GM23338 (cell line): ENCODE measurements at regions not wholly inside any gene's neighbourhood (a gene's known extent, or its start where the extent isn't known, plus 50 kb on each side); places are given as distances from the start of the nearest gene placed in this dataset.

ENCODE experiments used
- ATAC-seq: fragments of 200-7000 bp; cut with Tn5 transposase; 3 replicates; pipeline ENCODE4 v1.9.1; 2020
- DNase-seq: peaks from one replicate; pipeline ENCODE4 v3.0.0-alpha.2; 2015; ENCODE audit warnings: low spot score
- H2AFZ ChIP-seq: fragments of 200-600 bp; sonication (generic); 2 replicates; pipeline ENCODE4 v1.8.0; 2016; ENCODE audit warnings: antibody characterized with exemption, mild to moderate bottlenecking, moderate library complexity
- H3F3A ChIP-seq: fragments of 200-600 bp; sonication (generic); replicated peaks from 2 replicates; pipeline ENCODE4 v1.8.0; 2017; ENCODE audit warnings: antibody characterized with exemption, mixed run types, low read depth
- H3K27ac ChIP-seq: fragments of 200-600 bp; sonication (generic); 2 replicates; pipeline ENCODE4 v1.6.1; 2016; ENCODE audit warnings: low read depth
- H3K27me3 ChIP-seq: fragments of 200-600 bp; sonication (generic); 2 replicates; pipeline ENCODE4 v1.8.0; 2016; ENCODE audit warnings: mild to moderate bottlenecking, mixed run types, moderate library complexity; ENCODE audit not compliant: insufficient read depth
- H3K36me3 ChIP-seq: fragments of 200-600 bp; sonication (generic); 2 replicates; pipeline ENCODE4 v1.8.0; 2016; ENCODE audit warnings: mild to moderate bottlenecking; ENCODE audit not compliant: insufficient read depth
- H3K4me1 ChIP-seq: fragments of 200-600 bp; sonication (generic); 2 replicates; pipeline ENCODE4 v1.8.0; 2016; ENCODE audit warnings: mild to moderate bottlenecking, moderate library complexity; ENCODE audit not compliant: insufficient read depth
- H3K4me2 ChIP-seq: fragments of 200-600 bp; sonication (generic); 2 replicates; pipeline ENCODE4 v1.7.1; 2017; ENCODE audit warnings: mixed run types
- H3K4me3 ChIP-seq: fragments of 200-600 bp; sonication (generic); 2 replicates; pipeline ENCODE4 v1.6.1; 2016; ENCODE audit warnings: mixed run types
- H3K79me2 ChIP-seq: fragments of 200-600 bp; sonication (generic); replicated peaks from 2 replicates; pipeline ENCODE4 v1.8.0; 2017; ENCODE audit warnings: mild to moderate bottlenecking; ENCODE audit not compliant: insufficient read depth
- H3K9me2 ChIP-seq: fragments of 200-600 bp; sonication (generic); 2 replicates; pipeline ENCODE4 v1.8.0; 2017; ENCODE audit not compliant: insufficient read depth
- H4K20me1 ChIP-seq: fragments of 200-600 bp; sonication (generic); replicated peaks from 2 replicates; pipeline ENCODE4 v1.8.0; 2017; ENCODE audit warnings: mild to moderate bottlenecking; ENCODE audit not compliant: insufficient read depth
- H3K27ac Mint-ChIP-seq: 2 replicates; pipeline ENCODE4 v1.8.0; 2020; ENCODE audit warnings: inconsistent platforms, mild to moderate bottlenecking, moderate library complexity, mixed read lengths
- H3K27me3 Mint-ChIP-seq: 3 replicates; pipeline ENCODE4 v1.8.0; 2022; ENCODE audit warnings: low read depth, mild to moderate bottlenecking, moderate library complexity, mixed read lengths, inconsistent platforms; ENCODE audit not compliant: insufficient read depth, poor library complexity
- H3K36me3 Mint-ChIP-seq: 3 replicates; pipeline ENCODE4 v1.8.0; 2021; ENCODE audit warnings: low read depth, mild to moderate bottlenecking, inconsistent platforms, moderate library complexity, mixed read lengths
- H3K4me1 Mint-ChIP-seq: 3 replicates; pipeline ENCODE4 v1.8.0; 2020; ENCODE audit warnings: mild to moderate bottlenecking, inconsistent platforms, mixed read lengths
- H3K4me3 Mint-ChIP-seq: 3 replicates; pipeline ENCODE4 v1.8.0; 2021; ENCODE audit warnings: moderate library complexity, mild to moderate bottlenecking, inconsistent platforms, mixed read lengths
- H3K9me3 Mint-ChIP-seq: 3 replicates; pipeline ENCODE4 v1.8.0; 2020; ENCODE audit warnings: moderate library complexity, mild to moderate bottlenecking, inconsistent platforms, mixed read lengths
- CTCF ChIP-seq, 2 experiments: fragments of 200-600 bp in 1 of 2; sonication (generic) in 1 of 2; conservative IDR thresholded peaks; 2 replicates each; pipeline versions ENCODE4 v1.5.1 to v1.6.1; 2016 to 2017; ENCODE audit warnings: antibody characterized with exemption in 2 of 2, low read depth in 2 of 2, mild to moderate bottlenecking in 2 of 2, moderate library complexity in 1 of 2
- ETS1 ChIP-seq: IDR thresholded peaks from 2 replicates; pipeline ENCODE4 v1.6.1; 2016; ENCODE audit warnings: antibody characterized with exemption
- NANOG ChIP-seq: IDR thresholded peaks from 2 replicates; pipeline ENCODE4 v1.6.1; 2016; ENCODE audit warnings: antibody characterized with exemption, borderline replicate concordance
- POLR2AphosphoS5 ChIP-seq: IDR thresholded peaks from 2 replicates; pipeline ENCODE4 v1.6.1; 2016; ENCODE audit warnings: antibody characterized with exemption, low read depth
- REST ChIP-seq: IDR thresholded peaks from one replicate; pipeline ENCODE4 v1.6.1; 2018; ENCODE audit warnings: antibody characterized with exemption; ENCODE audit not compliant: unreplicated experiment
- ZNF114 ChIP-seq: fragments of 250-450 bp; sonication (Bioruptor Pico); IDR thresholded peaks from 2 replicates; pipeline ENCODE4 v1.5.0; 2020; ENCODE audit warnings: mild to moderate bottlenecking, moderate library complexity

- TF ChIP-seq ETS1 (no peak), ZNF114 (CRISPR knock-in tag) (no peak)
Observed at GRCh38 chr6:48922837-48923236, 540.2 kb downstream of the MMUT start (continued).

GRCh38 chr6:48919555-48919954 is 543.5 kb downstream of the MMUT start:
- peak; percentile 66 for ATAC-seq
- no peak overlapping the region for H3K4me3 ChIP-seq
- H3F3A ChIP-seq: no peaks in the 10 kb centered on the region
- peak overlapping the region; percentile 64; the same call in 1 of the 2 replicates for H2AFZ ChIP-seq
- Mint-ChIP-seq H3K27ac (no peak overlapping the region; the same call in 1 of the 2 replicates), H3K27me3 (no peaks in the 10 kb centered on the region), H3K36me3 (peaks cover 7% of the 10 kb centered on the region; the same call in 2 of the 3 replicates), H3K4me1 (peaks cover 23% of the 10 kb centered on the region), H3K9me3 (peaks cover 3% of the 10 kb centered on the region; the same call in 2 of the 3 replicates), H3K4me3 (no peak overlapping the region)
- peaks cover 21% of the 10 kb centered on the region for H3K4me1 ChIP-seq
- 0 out of 2 replicates have a peak, but pooled peaks cover 7% of the 10 kb centered on the region for H3K9me2 ChIP-seq
- peak; percentile 34 for DNase-seq
- peak overlapping the region; percentile 57; the same call in 1 of the 2 replicates for H3K27ac ChIP-seq
- no peaks in the 10 kb centered on the region for H3K36me3 ChIP-seq
- no peaks in the 10 kb centered on the region for H3K27me3 ChIP-seq
- no peaks in the 10 kb centered on the region for H3K79me2 ChIP-seq
- H4K20me1 ChIP-seq: no peaks in the 10 kb centered on the region
- 0 out of 2 replicates have a peak overlapping the region, but pooled peaks have one; percentile 13 for H3K4me2 ChIP-seq
- TF ChIP-seq ZNF114 (CRISPR knock-in tag) (no peak), REST (no peak), ETS1 (no peak)

GRCh38 chr6:48917233-48917632 is 545.8 kb downstream of the MMUT start:
- Histone ChIP-seq H3K27ac (no peak overlapping the region), H4K20me1 (no peaks in the 10 kb centered on the region), H3K4me3 (no peak overlapping the region), H3K4me2 (0 out of 2 replicates have a peak overlapping the region, but pooled peaks have one; percentile 1), H3K9me2 (0 out of 2 replicates have a peak, but pooled peaks cover 7% of the 10 kb centered on the region), H3K27me3 (no peaks in the 10 kb centered on the region), H3F3A (no peaks in the 10 kb centered on the region), H3K4me1 (peaks cover 21% of the 10 kb centered on the region), H2AFZ (no peak overlapping the region), H3K79me2 (no peaks in the 10 kb centered on the region), H3K36me3 (no peaks in the 10 kb centered on the region)
- ATAC-seq (peak; percentile 80), DNase-seq (peak; percentile 10)
- TF ChIP-seq POLR2AphosphoS5: no peak
- TF ChIP-seq REST: no peak
- peak; percentile 91 for TF ChIP-seq NANOG
- no peak for TF ChIP-seq CTCF (conservative IDR thresholded peaks at IDR 0.05; ENCODE audit: low read depth in 2 of 2)
- peak overlapping the region; percentile 64 for H3K27ac Mint-ChIP-seq
- H3K36me3 Mint-ChIP-seq: peaks cover 7% of the 10 kb centered on the region; the same call in 2 of the 3 replicates
- H3K27me3 Mint-ChIP-seq: no peaks in the 10 kb centered on the region
- peaks cover 3% of the 10 kb centered on the region; the same call in 2 of the 3 replicates for H3K9me3 Mint-ChIP-seq
- peaks cover 23% of the 10 kb centered on the region for H3K4me1 Mint-ChIP-seq
- no peak overlapping the region for H3K4me3 Mint-ChIP-seq
